Activated CD4-positive, alpha-beta T cell treated with anti-CD3 and anti-CD28 coated beads for 48 hours (primary cell): ENCODE measurements at regions not wholly inside any gene's neighbourhood (a gene's known extent, or its start where the extent isn't known, plus 50 kb on each side); places are given as distances from the start of the nearest gene placed in this dataset.

Experiments
- DNase-seq: peaks from one replicate; pipeline ENCODE4 v3.0.0-alpha.2; 2020

- no peak for DNase-seq
Observed at GRCh38 chr10:128777342-128777741, 651.1 kb upstream of the MKI67 start.

- no peak for DNase-seq
Observed at GRCh38 chr10:128779416-128779815, 653.2 kb upstream of the MKI67 start.

DNA sequence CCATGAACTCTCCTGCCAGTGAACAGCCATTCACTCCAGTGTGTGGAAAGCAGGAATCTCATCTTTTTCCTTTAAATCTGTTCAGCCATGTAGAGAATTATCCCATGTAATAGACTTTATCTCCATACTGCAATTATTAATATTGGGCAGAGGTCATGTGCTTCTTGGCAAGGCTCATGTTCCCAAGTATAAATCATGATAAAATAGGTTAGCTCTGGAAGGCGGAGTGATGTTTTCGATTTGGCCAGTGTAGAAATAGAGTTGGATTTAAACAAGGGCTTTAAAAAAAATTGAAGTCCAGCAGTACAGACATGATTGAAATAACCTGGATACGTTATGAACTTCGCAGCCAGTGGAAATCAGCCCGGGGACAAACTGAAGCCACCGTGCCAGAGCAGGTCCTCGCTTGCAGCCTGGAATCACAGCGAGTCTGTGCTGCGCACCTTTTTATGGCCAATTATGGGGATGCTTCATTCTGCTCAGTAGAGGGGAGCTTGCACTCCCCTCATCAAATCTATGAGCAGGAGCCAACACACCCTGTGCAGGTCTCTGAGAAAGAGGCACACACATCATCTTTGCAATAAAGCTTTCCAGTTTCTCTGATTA is 654.0 kb upstream of the MKI67 start:
- DNase-seq = no peak

DNA sequence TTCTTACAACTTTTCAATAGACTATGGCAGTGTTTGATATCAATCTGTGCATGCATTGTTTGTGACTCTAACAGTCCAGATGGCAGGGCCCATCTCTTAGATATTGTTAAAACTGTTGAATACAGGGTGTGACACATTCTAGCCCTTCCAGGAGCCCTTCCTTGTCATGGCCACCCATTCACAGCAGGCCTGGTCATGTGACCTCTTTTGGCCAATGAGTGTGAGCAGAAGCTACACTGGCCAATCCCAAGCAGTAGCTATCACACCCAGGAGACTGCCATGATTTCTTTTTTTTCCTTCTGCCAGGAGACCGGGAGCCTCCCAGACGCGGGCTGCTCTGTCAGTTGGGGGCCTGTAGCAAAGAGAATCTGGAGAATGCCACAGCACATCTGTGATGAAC is 655.4 kb upstream of the MKI67 start:
- DNase-seq = no peak

- DNase-seq = no peak
Observed at GRCh38 chr10:128784444-128784843, 658.2 kb upstream of the MKI67 start.

DNA sequence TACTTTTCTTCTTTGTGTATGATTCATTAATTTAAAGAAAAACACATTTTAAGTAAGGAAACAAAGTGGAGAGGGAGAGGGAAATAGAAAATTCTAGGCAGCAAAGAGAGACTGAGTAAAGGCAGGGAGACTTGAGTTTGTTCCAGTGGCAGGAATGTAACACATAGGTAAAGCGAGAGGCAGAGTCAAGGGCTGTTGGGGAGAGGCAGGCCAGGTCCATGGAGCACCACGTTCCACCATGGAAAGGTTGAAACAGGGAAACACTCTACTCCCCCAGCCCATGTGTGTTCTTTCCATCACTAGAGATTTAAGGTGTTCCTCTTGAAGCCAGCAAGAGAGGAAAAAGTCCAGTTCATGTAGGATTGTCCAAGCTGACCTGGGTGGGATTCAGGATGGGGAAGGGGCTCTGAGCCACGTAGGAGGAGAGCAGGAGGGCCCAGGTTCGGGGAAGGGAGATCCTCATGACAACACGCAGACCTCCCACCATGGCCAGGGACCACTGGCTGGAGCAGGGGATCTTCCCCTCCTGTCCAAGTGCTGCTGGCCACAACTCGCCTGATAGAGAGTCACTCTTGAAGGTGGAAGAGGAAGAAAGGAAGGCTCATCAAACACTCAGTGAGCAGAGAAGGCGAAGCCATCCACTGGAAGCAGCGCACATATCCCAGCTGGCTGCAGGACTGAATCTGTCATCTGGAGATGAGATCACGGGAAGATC is 666.4 kb upstream of the MKI67 start:
- no peak for DNase-seq

DNA sequence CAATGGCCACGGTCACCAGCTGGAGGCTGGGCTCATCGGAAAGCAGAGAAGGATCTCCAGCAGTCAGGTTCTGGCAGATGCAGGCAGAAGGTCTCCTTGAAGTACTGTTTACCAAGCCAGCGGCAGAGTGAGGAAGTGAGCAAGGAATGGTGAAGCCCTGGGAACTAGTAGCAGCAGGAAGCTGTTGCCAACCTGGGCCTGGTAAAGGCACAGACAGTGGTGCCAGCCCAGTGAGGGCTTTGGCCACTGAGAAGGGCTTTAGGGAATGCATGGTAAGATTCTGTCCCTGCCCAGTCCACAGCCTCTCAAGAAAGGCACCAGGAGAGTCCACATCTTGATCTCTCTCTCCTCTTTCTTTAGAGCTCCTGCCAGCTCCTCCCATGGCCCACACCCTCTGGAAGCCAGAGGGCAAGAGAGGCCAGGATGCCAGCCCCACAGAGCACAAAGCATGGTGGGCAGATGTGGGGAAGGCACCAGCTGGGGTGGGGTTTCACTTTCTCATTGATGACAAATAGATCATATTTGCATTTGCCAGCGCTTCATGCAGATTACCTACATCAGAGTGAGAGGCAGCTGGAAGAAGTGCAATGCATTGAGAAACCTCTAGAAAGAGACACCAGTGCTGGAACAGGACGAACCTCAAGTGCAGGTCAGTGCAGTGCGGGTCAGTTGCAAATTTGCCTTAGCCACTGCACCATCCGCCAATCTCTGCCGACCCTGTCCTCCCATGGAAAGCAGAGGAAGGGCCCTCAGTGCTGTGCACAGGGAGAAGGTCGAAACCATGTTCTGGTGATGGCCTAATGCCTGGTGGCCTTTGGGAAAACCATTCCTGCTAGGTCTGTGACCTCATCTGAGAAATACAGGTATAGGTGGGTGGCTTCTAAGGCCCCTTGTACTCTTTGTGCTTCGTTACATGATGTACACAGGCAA is 667.8 kb upstream of the MKI67 start:
- DNase-seq = no peak

DNA sequence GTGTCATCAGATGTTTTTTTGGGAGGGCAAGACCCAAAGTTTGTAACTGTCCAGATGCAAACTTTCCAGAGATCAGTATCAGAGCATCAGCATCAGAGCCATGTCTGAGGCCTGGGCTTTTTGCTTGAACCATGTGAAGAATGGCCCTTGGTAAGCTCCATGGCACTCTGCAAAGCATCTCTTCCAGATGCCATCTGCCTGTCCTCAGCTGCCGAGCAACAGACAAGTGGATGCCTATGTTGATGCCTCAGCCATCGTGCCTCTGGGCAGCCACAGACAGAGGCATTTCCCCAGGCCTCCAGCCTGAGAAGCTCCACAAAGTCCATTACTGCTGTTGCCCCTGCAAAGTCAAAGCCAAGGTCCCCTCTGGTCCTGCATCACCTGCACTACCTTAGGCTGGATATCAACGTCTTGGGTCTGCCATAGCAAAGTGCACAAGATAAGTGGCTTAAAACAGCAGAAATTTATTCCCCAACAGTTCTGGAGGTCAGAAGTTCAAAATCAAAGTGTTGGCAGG is 670.2 kb upstream of the MKI67 start:
- DNase-seq = no peak

DNA sequence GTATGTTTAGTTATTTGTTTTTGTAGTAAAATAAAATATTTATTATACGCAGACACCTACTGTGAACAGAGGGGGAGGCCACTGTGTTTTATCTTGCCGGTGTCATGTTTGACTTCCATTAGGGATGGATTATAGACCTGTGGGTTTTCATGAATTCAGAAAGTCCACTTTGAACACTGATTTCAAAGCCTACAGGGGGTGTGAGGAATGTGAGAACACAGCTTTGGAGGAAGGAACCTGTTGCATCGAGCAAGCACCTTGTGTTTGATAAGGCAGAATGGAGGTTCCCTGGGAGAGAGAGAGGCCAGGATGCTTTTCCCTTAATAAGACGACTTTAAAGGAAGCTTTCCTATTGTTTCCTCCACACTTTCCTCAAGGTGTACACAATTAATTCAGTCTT is 665.0 kb upstream of the MGMT start:
- DNase-seq = no peak

- no peak for DNase-seq
Observed at GRCh38 chr10:128803790-128804189, 663.3 kb upstream of the MGMT start.

- no peak for DNase-seq
Observed at GRCh38 chr10:128804411-128804810, 662.6 kb upstream of the MGMT start.

DNA sequence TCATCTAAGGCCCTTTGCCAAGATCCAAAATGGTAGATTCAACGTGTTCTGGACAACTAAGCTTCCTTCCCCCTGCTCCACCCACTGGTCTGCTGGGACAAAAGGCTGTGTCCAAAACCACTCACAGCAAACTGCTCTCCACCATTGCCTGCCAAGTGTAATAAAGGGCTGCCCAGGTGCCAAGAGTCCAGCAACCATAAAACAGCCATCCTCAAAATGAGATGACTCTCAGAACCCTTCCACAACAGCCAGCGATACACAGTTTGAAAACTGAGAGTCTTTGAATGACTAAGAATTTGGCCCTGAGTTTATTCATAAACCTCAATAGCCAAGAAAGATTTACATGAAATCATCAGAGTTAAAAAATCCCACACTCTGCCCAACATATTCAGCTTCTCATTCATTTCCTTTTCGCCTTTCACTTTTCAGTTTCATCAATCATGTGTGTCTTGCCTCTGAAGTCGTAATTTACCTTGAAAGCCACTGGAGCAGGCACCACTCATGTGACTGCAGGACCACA is 658.1 kb upstream of the MGMT start:
- no peak for DNase-seq

GRCh38 chr10:128811511-128811910 is 655.5 kb upstream of the MGMT start:
- no peak for DNase-seq

- no peak for DNase-seq
Observed at GRCh38 chr10:128812000-128812399, 655.0 kb upstream of the MGMT start.

DNA sequence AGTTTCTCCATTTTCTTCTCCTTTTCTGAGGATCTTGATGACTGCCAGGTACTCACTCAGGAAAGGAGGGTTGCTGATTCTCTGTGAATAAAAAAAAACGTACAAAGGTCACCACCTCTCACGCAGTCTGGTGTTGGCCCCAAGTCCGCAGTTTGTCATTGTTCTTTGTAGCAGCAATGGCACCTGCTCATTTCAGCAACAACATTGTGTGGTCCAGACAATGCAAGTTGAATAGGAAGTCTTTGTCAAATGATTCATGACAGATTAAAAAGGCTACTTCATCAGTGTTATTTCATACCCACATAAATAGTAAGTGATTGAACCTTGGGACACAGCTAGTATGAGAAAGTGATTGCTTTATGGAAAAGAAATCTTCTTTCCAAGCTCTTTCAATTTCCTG is 653.5 kb upstream of the MGMT start:
- DNase-seq = no peak

GRCh38 chr10:128814024-128814423 is 653.0 kb upstream of the MGMT start:
- DNase-seq = no peak

DNA sequence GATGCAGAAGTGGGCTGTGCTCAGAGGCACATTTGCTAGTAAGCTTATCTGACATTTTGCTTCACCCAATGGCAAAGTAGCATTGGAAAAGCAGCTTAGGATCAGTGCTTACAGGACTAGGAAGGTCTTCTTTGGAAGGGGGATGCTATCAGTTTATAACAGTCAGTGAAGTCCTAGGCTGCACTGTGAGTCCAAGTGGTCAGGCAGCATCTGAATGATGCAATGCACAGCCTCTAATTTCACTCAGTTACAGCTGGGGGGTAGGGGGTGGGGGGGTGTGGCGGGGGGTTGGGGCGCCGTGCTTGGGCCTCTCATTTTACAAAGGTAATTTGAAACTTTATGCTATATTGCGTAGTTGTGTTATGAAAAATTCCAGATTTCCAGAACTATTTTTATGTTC is 652.3 kb upstream of the MGMT start:
- DNase-seq = no peak

DNA sequence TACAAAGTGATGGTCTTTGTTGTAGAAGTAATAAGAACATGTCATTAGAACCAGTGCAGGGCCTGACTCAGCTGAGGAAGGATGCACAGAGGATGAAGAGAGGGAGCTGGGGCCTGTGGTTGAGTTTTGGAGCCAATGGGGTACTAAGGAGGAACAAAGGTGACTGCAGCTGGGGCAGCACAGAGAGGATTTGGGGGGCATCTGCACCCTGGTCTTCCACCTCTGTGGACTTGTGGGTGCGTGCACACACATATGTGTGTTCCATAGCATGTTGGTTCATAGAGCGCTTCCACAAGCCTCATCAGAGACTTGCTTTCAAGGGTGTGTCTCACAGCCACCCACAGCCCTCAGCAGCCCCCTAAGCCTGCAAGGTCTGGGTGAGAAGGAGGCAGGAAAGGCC is 650.3 kb upstream of the MGMT start:
- no peak for DNase-seq

- DNase-seq = no peak
Observed at GRCh38 chr10:128817636-128818035, 649.4 kb upstream of the MGMT start.

DNA sequence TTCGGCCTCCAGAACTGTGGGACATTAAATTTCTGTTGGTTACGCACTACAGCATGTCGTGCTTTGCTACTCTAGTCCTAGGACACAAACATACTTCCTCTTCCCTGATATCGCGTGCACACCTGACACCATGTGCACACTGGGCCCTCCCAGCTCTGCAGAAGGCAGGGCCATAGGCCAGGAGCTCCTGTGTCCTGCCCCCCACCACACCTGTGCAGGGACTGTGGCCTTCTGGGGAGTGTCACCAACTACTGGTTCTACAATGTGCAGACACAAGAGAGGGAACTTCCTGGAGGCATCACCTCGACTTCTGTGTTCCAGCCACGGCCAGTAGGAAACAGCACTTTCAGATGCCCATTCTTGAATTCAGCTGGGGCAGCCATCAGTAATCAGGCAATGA is 646.4 kb upstream of the MGMT start:
- DNase-seq = no peak

- DNase-seq = no peak
Observed at GRCh38 chr10:128823201-128823600, 643.8 kb upstream of the MGMT start.

GRCh38 chr10:128825626-128826025 is 641.4 kb upstream of the MGMT start:
- DNase-seq = no peak

GRCh38 chr10:128833671-128834070 is 633.4 kb upstream of the MGMT start:
- no peak for DNase-seq
